Heart right ventricle (tissue), 16 donors: ENCODE measurements at regions not wholly inside any gene's neighbourhood (a gene's known extent, or its start where the extent isn't known, plus 50 kb on each side); places are given as distances from the start of the nearest gene placed in this dataset.

Experiments used
- ATAC-seq, 8 donors: fragments of 200-7000 bp; cut with Tn5 transposase; one replicate each; pipeline ENCODE4 v1.9.1; 2020; ENCODE audit warnings: mild to moderate bottlenecking in 8 of 8, moderate library complexity in 8 of 8, moderate number of reproducible peaks in 1 of 8
- DNase-seq, 2 donors: peaks; one replicate each; pipeline ENCODE4 v3.0.0-alpha.2; 2020
- H3K27ac ChIP-seq, 10 donors: fragments of 200-600 bp; sonication (generic) in 2 of 10; one replicate each; pipeline versions ENCODE4 v1.5.0 to v1.8.0; 2020 to 2022; ENCODE audit warnings: mild to moderate bottlenecking in 3 of 10
- H3K27me3 ChIP-seq, 7 donors: fragments of 200-600 bp; one replicate each; pipeline ENCODE4 v1.8.0; 2021 to 2022; ENCODE audit warnings: mild to moderate bottlenecking in 2 of 7
- H3K36me3 ChIP-seq, 9 donors: fragments of 200-600 bp; sonication (generic) in 1 of 9; one replicate each; pipeline versions ENCODE4 v1.5.0 to v1.8.0; 2020 to 2022; ENCODE audit warnings: mild to moderate bottlenecking in 2 of 9
- H3K4me1 ChIP-seq, 9 donors: fragments of 200-600 bp; sonication (generic) in 1 of 9; one replicate each; pipeline versions ENCODE4 v1.5.0 to v1.8.0; 2020 to 2022; ENCODE audit warnings: mild to moderate bottlenecking in 4 of 9
- H3K4me3 ChIP-seq, 10 donors: fragments of 200-600 bp; sonication (generic) in 2 of 10; one replicate each; pipeline versions ENCODE4 v1.5.0 to v1.8.0; 2020 to 2022; ENCODE audit warnings: mild to moderate bottlenecking in 7 of 10, moderate library complexity in 2 of 10
- H3K9me3 ChIP-seq, 11 donors: fragments of 200-600 bp in 10 of 11; sonication (generic) in 2 of 11; one replicate each; pipeline versions ENCODE4 v1.5.0 to v1.8.0; 2013 to 2022; ENCODE audit warnings: mild to moderate bottlenecking in 2 of 11, control low read depth in 1 of 11, moderate library complexity in 1 of 11
- CTCF ChIP-seq, 9 donors: fragments of 200-600 bp; sonication (generic) in 2 of 9; IDR thresholded peaks; one replicate each; pipeline versions ENCODE4 v1.5.0 to v1.8.0; 2021 to 2022; ENCODE audit warnings: antibody characterized with exemption in 9 of 9, mild to moderate bottlenecking in 5 of 9, moderate library complexity in 1 of 9
- WGBS, 2 donors: extraction: QIAGEN DNeasy Blood & Tissue Kit; methylation state at CpG; one replicate each; pipeline ENCODE4 v1.1.7; 2013; ENCODE audit warnings: inconsistent platforms in 1 of 2; 5-methylcytosine and 5-hydroxymethylcytosine counted together
- intact Hi-C, 10 donors: fragments of 100-400 bp; cut with DNase I; formaldehyde crosslinking; loops; one replicate each; pipeline versions ENCODE4 v1.11.1 to v1.14.2; 2022
- donor health status: Arrhythmogenic right ventricular cardiomyopathy.
- donor health status: ischemic (EF 13 %, LVEDD 7.1; RV severe dilation, severe dysfunction).
- donor health status: healthy with polysubstance abuse.
- donor health status: DM: no; HTN: yes; CAD: no.
- donor health status: DM: no; HTN: no; CAD: no.
- donor health status: ischemic (EF 25% LVEDD 6.9; RV normal size, moderate dysfunction).
- donor health status: ischemic (EF 25% LVEDD 5.7; RV mildly dilated, moderate dysfunction).
- donor health status: healthy.
- donor health status: DM: yes; HTN: yes; CAD: no.
- donor health status: Ischemic cardiomyopathy.
- donor health status: ischemic (EF 35%, LVEDD 5.7; RV mildly dilated, moderate dysfunction).
- donor health status: nonischemic (EF 11% LVEDD 7.7; RV severe dilation, severe dysfunction).
- donor health status: DM: yes; HTN: yes; CAD: no.
- donor health status: PGD.
- donor health status: ischemic (EF 29% LVEDD 5.4; RV normal size, mild dysfunction).
- donor health status: nonischemic (EF 23%, LVEDD 6.1; RV moderate dilation, normal function).

GRCh38 chr13:83190020-83190419, 692.3 kb downstream of the SLITRK1 start:
- 74 to 78% methylated on average over 3 of the region's 3 CpGs for WGBS, 2 donors

GRCh38 chr13:83184819-83185218, 697.5 kb downstream of the SLITRK1 start:
- H3K4me1 ChIP-seq: no peaks in the 10 kb centered on the region
- H3K27ac ChIP-seq: no peak overlapping the region
- no peaks in the 10 kb centered on the region for H3K27me3 ChIP-seq
- peaks cover 0 to 41% (median 0%) of the 10 kb centered on the region in 11 donors for H3K9me3 ChIP-seq
- WGBS, 2 donors: 62 to 65% methylated on average over 2 of the region's 2 CpGs
- no peak overlapping the region for H3K4me3 ChIP-seq
- intact Hi-C loops: no loop called here
- H3K36me3 ChIP-seq: no peaks in the 10 kb centered on the region
- no peak for DNase-seq
- no peak for TF ChIP-seq CTCF (IDR thresholded peaks at IDR 0.05)
- no peak for ATAC-seq

More at GRCh38 chr13:83190020-83190419, 692.3 kb downstream of the SLITRK1 start:
- no peaks in the 10 kb centered on the region for H3K4me1 ChIP-seq
- intact Hi-C loops: no loop called here
- DNase-seq: no peak
- peaks cover 0 to 34% (median 0%) of the 10 kb centered on the region in 11 donors for H3K9me3 ChIP-seq
- no peaks in the 10 kb centered on the region for H3K27me3 ChIP-seq
- no peak overlapping the region for H3K4me3 ChIP-seq
- TF ChIP-seq CTCF (IDR thresholded peaks at IDR 0.05): no peak
- H3K27ac ChIP-seq: no peak overlapping the region
- ATAC-seq: no peak
- no peaks in the 10 kb centered on the region for H3K36me3 ChIP-seq

GRCh38 chr13:83184150-83184475, 698.2 kb downstream of the SLITRK1 start:
- intact Hi-C loops: no loop called here
- no peaks in the 10 kb centered on the region for H3K36me3 ChIP-seq
- no peak for TF ChIP-seq CTCF (IDR thresholded peaks at IDR 0.05)
- H3K4me3 ChIP-seq: no peak overlapping the region
- DNase-seq (no peak), ATAC-seq (no peak)
- no peaks in the 10 kb centered on the region for H3K27me3 ChIP-seq
- H3K27ac ChIP-seq: no peak overlapping the region
- no peaks in the 10 kb centered on the region for H3K4me1 ChIP-seq
- 96% methylated on average over 11 of the region's 11 CpGs for WGBS, 2 donors
- H3K9me3 ChIP-seq: peaks cover 0 to 41% (median 0%) of the 10 kb centered on the region in 11 donors

- ATAC-seq: no peak
- Histone ChIP-seq H3K27me3 (no peaks in the 10 kb centered on the region), H3K4me1 (no peaks in the 10 kb centered on the region), H3K27ac (no peak overlapping the region), H3K36me3 (no peaks in the 10 kb centered on the region), H3K4me3 (no peak overlapping the region), H3K9me3 (peaks cover 0 to 40% (median 0%) of the 10 kb centered on the region in 11 donors)
- TF ChIP-seq CTCF (IDR thresholded peaks at IDR 0.05): no peak
- WGBS, 2 donors: 85 to 93% methylated on average over 14 of the region's 14 CpGs
- intact Hi-C loops: no loop called here
- no peak for DNase-seq
These were observed 698.7 kb downstream of the SLITRK1 start for GRCh38 chr13:83183439-83184149.
